Panc1 (cell line): ENCODE measurements at regions not wholly inside any gene's neighbourhood (a gene's known extent, or its start where the extent isn't known, plus 50 kb on each side); places are given as distances from the start of the nearest gene placed in this dataset.

ENCODE experiments used
- ATAC-seq: fragments of 200-7000 bp; cut with Tn5 transposase; 2 replicates; pipeline ENCODE4 v1.9.1; 2020; ENCODE audit warnings: mild to moderate bottlenecking, moderate library complexity
- BruUV-seq: library from RNA; stranded (reverse); fragments of 400-500 nt; replicated peaks from 2 replicates; lab custom pipeline; 2021; lab: Mats Ljungman, UMichigan
- CTCF ChIA-PET: fragments of 300-600 bp; sonication (Branson Sonifier 250); formaldehyde crosslinking; loops from one replicate; lab custom pipeline; 2022; ENCODE audit warnings: antibody characterized with exemption; lab: Charles Lee
- POLR2A ChIA-PET: fragments of 300-600 bp; sonication (Branson Sonifier 250); formaldehyde crosslinking; loops from one replicate; lab custom pipeline; 2022; ENCODE audit warnings: antibody characterized with exemption; lab: Charles Lee
- DNase-seq: peaks from one replicate; pipeline ENCODE4 v3.0.0-alpha.2; 2010; ENCODE audit warnings: low read depth, low spot score
- H3K27ac ChIP-seq: 2 replicates; pipeline ENCODE4 v1.5.1; 2011; ENCODE audit warnings: mild to moderate bottlenecking, low read length, inconsistent platforms
- H3K27me3 ChIP-seq: fragments of 200-500 bp; sonication (Bioruptor generic); 2 replicates; pipeline ENCODE4 v1.6.0; 2014; ENCODE audit warnings: low read length, inconsistent platforms; ENCODE audit not compliant: control insufficient read depth, insufficient read depth
- H3K36me3 ChIP-seq: fragments of 200-500 bp; sonication (Bioruptor generic); 2 replicates; pipeline ENCODE4 v1.5.1; 2014; ENCODE audit warnings: inconsistent platforms, mild to moderate bottlenecking, low read length, moderate library complexity; ENCODE audit not compliant: control insufficient read depth, insufficient read depth
- H3K4me1 ChIP-seq: 2 replicates; pipeline ENCODE4 v1.5.1; 2011; ENCODE audit warnings: inconsistent platforms, mild to moderate bottlenecking, low read length, moderate library complexity; ENCODE audit not compliant: control insufficient read depth, insufficient read depth
- H3K4me3 ChIP-seq, 2 experiments: 2 replicates each; pipeline ENCODE4 v1.5.1; 2011 to 2012; ENCODE audit warnings: low read depth in 2 of 2, low read length in 2 of 2, mild to moderate bottlenecking in 2 of 2, inconsistent platforms in 1 of 2, moderate library complexity in 1 of 2
- H3K9me3 ChIP-seq: fragments of 200-500 bp; sonication (Bioruptor generic); 2 replicates; pipeline ENCODE4 v1.5.1; 2014; ENCODE audit warnings: low read depth, mild to moderate bottlenecking, inconsistent platforms, low read length, moderate library complexity; ENCODE audit not compliant: control insufficient read depth, insufficient read depth
- CTCF ChIP-seq: fragments of 450-650 bp; IDR thresholded peaks from 2 replicates; pipeline ENCODE4 v1.5.1; 2017; ENCODE audit warnings: mild to moderate bottlenecking
- POLR2AphosphoS5 ChIP-seq: IDR thresholded peaks from 2 replicates; pipeline ENCODE4 v1.6.1; 2012; ENCODE audit warnings: mild to moderate bottlenecking, low read depth, low read length, moderate library complexity
- REST ChIP-seq, 2 experiments: IDR thresholded peaks; 2 replicates each; pipeline ENCODE4 v1.6.1; 2011 to 2012; ENCODE audit warnings: low read depth in 2 of 2, control low read depth in 1 of 2, low read length in 1 of 2, mild to moderate bottlenecking in 1 of 2, moderate library complexity in 1 of 2; ENCODE audit not compliant: insufficient read depth in 1 of 2
- SIN3A ChIP-seq: IDR thresholded peaks from 2 replicates; pipeline ENCODE4 v1.6.1; 2012; ENCODE audit warnings: low read depth, mild to moderate bottlenecking, low read length, moderate library complexity, borderline replicate concordance; ENCODE audit not compliant: insufficient read depth
- TCF7L2 ChIP-seq: IDR thresholded peaks from 2 replicates; pipeline ENCODE4 v1.6.1; 2011; ENCODE audit warnings: mild to moderate bottlenecking, low read depth, low read length, inconsistent platforms
- in situ Hi-C: cut with HindIII; loops from 2 replicates; pipeline ENCODE4 v1.10.0; 2016; ENCODE audit warnings: low sequenced_read_pairs, low pct_unique_long_range_greater_than_20kb
- intact Hi-C: fragments of 100-400 bp; cut with micrococcal nuclease; formaldehyde crosslinking; loops from one replicate; pipeline ENCODE4 v1.10.0; 2022; ENCODE audit not compliant: unreplicated experiment

- BruUV-seq, result no TSS peak
- no peak for TF ChIP-seq TCF7L2
- no peak for TF ChIP-seq POLR2AphosphoS5
- no peak for TF ChIP-seq REST (IDR thresholded peaks at IDR 0.05; ENCODE audit: insufficient read depth in 1 of 2, low read depth in 2 of 2, low read length in 1 of 2)
- TF ChIP-seq SIN3A, result no peak
- TF ChIP-seq CTCF, result no peak
- ChIA-PET POLR2A (no interaction called here), CTCF (no interaction called here)
- Histone ChIP-seq H3K4me1 (no peaks in the 10 kb centered on the region), H3K36me3 (no peaks in the 10 kb centered on the region), H3K4me3 (no peak overlapping the region), H3K9me3 (no peaks in the 10 kb centered on the region), H3K27ac (no peak overlapping the region), H3K27me3 (no peaks in the 10 kb centered on the region)
- in situ Hi-C loops, result no loop called here
- ATAC-seq (no peak), DNase-seq (no peak)
- intact Hi-C loops, result no loop called here
Observed at GRCh38 chr12:70052931-70053497, 190.2 kb upstream of the CNOT2 start.

- intact Hi-C loops (no loop called here), in situ Hi-C loops (no loop called here)
- Histone ChIP-seq H3K27me3 (no peaks in the 10 kb centered on the region), H3K4me1 (no peaks in the 10 kb centered on the region), H3K4me3 (no peak overlapping the region), H3K36me3 (no peaks in the 10 kb centered on the region), H3K9me3 (no peaks in the 10 kb centered on the region), H3K27ac (no peak overlapping the region)
- no peak for ATAC-seq
- no TSS peak for BruUV-seq
- DNase-seq, result no peak
- ChIA-PET CTCF (no interaction called here), POLR2A (no interaction called here)
- TF ChIP-seq SIN3A (no peak), TCF7L2 (no peak), REST (IDR thresholded peaks at IDR 0.05; ENCODE audit: insufficient read depth in 1 of 2, low read depth in 2 of 2, low read length in 1 of 2) (no peak), POLR2AphosphoS5 (no peak), CTCF (no peak)
Observed at GRCh38 chr12:70059373-70059772, 183.9 kb upstream of the CNOT2 start.
